ENCODE measurements at regions not wholly inside any gene's neighbourhood (a gene's known extent, or its start where the extent isn't known, plus 50 kb on each side); places are given as distances from the start of the nearest gene placed in this dataset.

GRCh38 chr2:106944215-106944614 lies 58.2 kb upstream of the ST6GAL2 start:
- ATAC-seq (no peak), DNase-seq (ENCODE audit: low spot score) (no peak)
- no peak overlapping the region for H3K4me3 Mint-ChIP-seq
- no peaks in the 10 kb centered on the region for H3K27me3 Mint-ChIP-seq (ENCODE audit: low read depth)
- peaks cover 10% of the 10 kb centered on the region; the same call in 1 of the 2 replicates for H3K36me3 Mint-ChIP-seq
- no peak for TF ChIP-seq FOXJ3 (CRISPR knock-in tag; IDR thresholded peaks at IDR 0.05; ENCODE audit: borderline replicate concordance)
- no peak for TF ChIP-seq PRRX2 (CRISPR knock-in tag; IDR thresholded peaks at IDR 0.05)
- TF ChIP-seq TEAD1 (CRISPR knock-in tag; IDR thresholded peaks at IDR 0.05) = no peak
- no peak for TF ChIP-seq FOXK1 (CRISPR knock-in tag; IDR thresholded peaks at IDR 0.05)
- no peak for TF ChIP-seq AFF4 (CRISPR knock-in tag; IDR thresholded peaks at IDR 0.05; ENCODE audit: borderline replicate concordance)
- TF ChIP-seq ATF6 (CRISPR knock-in tag; IDR thresholded peaks at IDR 0.05) = no peak
- TF ChIP-seq SMAD4 (CRISPR knock-in tag; IDR thresholded peaks at IDR 0.05) = no peak
- TF ChIP-seq, protein P1, sequence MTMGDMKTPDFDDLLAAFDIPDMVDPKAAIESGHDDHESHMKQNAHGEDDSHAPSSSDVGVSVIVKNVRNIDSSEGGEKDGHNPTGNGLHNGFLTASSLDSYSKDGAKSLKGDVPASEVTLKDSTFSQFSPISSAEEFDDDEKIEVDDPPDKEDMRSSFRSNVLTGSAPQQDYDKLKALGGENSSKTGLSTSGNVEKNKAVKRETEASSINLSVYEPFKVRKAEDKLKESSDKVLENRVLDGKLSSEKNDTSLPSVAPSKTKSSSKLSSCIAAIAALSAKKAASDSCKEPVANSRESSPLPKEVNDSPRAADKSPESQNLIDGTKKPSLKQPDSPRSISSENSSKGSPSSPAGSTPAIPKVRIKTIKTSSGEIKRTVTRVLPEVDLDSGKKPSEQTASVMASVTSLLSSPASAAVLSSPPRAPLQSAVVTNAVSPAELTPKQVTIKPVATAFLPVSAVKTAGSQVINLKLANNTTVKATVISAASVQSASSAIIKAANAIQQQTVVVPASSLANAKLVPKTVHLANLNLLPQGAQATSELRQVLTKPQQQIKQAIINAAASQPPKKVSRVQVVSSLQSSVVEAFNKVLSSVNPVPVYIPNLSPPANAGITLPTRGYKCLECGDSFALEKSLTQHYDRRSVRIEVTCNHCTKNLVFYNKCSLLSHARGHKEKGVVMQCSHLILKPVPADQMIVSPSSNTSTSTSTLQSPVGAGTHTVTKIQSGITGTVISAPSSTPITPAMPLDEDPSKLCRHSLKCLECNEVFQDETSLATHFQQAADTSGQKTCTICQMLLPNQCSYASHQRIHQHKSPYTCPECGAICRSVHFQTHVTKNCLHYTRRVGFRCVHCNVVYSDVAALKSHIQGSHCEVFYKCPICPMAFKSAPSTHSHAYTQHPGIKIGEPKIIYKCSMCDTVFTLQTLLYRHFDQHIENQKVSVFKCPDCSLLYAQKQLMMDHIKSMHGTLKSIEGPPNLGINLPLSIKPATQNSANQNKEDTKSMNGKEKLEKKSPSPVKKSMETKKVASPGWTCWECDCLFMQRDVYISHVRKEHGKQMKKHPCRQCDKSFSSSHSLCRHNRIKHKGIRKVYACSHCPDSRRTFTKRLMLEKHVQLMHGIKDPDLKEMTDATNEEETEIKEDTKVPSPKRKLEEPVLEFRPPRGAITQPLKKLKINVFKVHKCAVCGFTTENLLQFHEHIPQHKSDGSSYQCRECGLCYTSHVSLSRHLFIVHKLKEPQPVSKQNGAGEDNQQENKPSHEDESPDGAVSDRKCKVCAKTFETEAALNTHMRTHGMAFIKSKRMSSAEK (CRISPR knock-in tag; IDR thresholded peaks at IDR 0.05; ENCODE audit: borderline replicate concordance) = no peak
- no peak for TF ChIP-seq CDX4 (CRISPR knock-in tag; IDR thresholded peaks at IDR 0.05; ENCODE audit: borderline replicate concordance)
- no peak for TF ChIP-seq PRDM15 (CRISPR knock-in tag; IDR thresholded peaks at IDR 0.05)
- TF ChIP-seq ZNF219 (CRISPR knock-in tag; IDR thresholded peaks at IDR 0.05; ENCODE audit: borderline replicate concordance) = no peak
- no peak for TF ChIP-seq TCF7 (CRISPR knock-in tag; IDR thresholded peaks at IDR 0.05; ENCODE audit: low read depth)
- TF ChIP-seq CBFB (CRISPR knock-in tag; IDR thresholded peaks at IDR 0.05; ENCODE audit: low read depth) = no peak
- no peak for TF ChIP-seq ZNF121 (CRISPR knock-in tag; IDR thresholded peaks at IDR 0.05)
- TF ChIP-seq CREM (CRISPR knock-in tag; IDR thresholded peaks at IDR 0.05) = no peak
- CTCF ChIA-PET = no interaction called here
- POLR2A ChIA-PET = no interaction called here
- H3K27ac Mint-ChIP-seq = no peak overlapping the region
- peaks cover 16% of the 10 kb centered on the region for H3K9me3 Mint-ChIP-seq
- H3K4me1 Mint-ChIP-seq = 0 out of 2 replicates have a peak, but pooled peaks cover 3% of the 10 kb centered on the region
